SK-N-SH treated with all-trans-retinoic acid at 6 μM for 48 hours (cell line): ENCODE measurements at regions not wholly inside any gene's neighbourhood (a gene's known extent, or its start where the extent isn't known, plus 50 kb on each side); places are given as distances from the start of the nearest gene placed in this dataset.

Source experiments
- ATAC-seq: fragments of 200-7000 bp; cut with Tn5 transposase; 3 replicates; pipeline ENCODE4 v1.9.1; 2020; ENCODE audit warnings: mild to moderate bottlenecking, moderate library complexity
- BACH2 ChIP-seq: fragments of 250-450 bp; sonication (Bioruptor Pico); IDR thresholded peaks from 2 replicates; pipeline ENCODE4 v1.9.0; 2021; ENCODE audit warnings: mild to moderate bottlenecking, borderline replicate concordance
- CSDC2 ChIP-seq: fragments of 250-450 bp; sonication (Bioruptor Pico); IDR thresholded peaks from 2 replicates; pipeline ENCODE4 v1.5.0; 2020; ENCODE audit warnings: mild to moderate bottlenecking, moderate library complexity
- ESRRG ChIP-seq: fragments of 250-450 bp; sonication (Bioruptor Pico); IDR thresholded peaks from 2 replicates; pipeline ENCODE4 v1.6.1; 2021; ENCODE audit warnings: mild to moderate bottlenecking
- GLIS3 ChIP-seq: fragments of 250-450 bp; sonication (Bioruptor Pico); IDR thresholded peaks from 2 replicates; pipeline ENCODE4 v1.5.0; 2020; ENCODE audit warnings: mild to moderate bottlenecking, moderate library complexity
- ISL1 ChIP-seq: fragments of 250-450 bp; sonication (Bioruptor Pico); IDR thresholded peaks from 2 replicates; pipeline ENCODE4 v2.1.2; 2022; ENCODE audit warnings: mild to moderate bottlenecking, moderate library complexity
- OSR1 ChIP-seq: fragments of 250-450 bp; sonication (Bioruptor Pico); IDR thresholded peaks from 2 replicates; pipeline ENCODE4 v1.8.0; 2022; ENCODE audit warnings: moderate library complexity, mild to moderate bottlenecking, inconsistent platforms
- PATZ1 ChIP-seq: fragments of 250-450 bp; sonication (Bioruptor Pico); IDR thresholded peaks from 2 replicates; pipeline ENCODE4 v1.8.0; 2020; ENCODE audit warnings: mild to moderate bottlenecking, moderate library complexity, borderline replicate concordance
- POU6F1 ChIP-seq: fragments of 250-450 bp; sonication (Bioruptor Pico); IDR thresholded peaks from 2 replicates; pipeline ENCODE4 v1.8.0; 2021; ENCODE audit warnings: low read depth, mild to moderate bottlenecking, moderate library complexity, borderline replicate concordance
- PPARA ChIP-seq: fragments of 250-450 bp; sonication (Bioruptor Pico); IDR thresholded peaks from 2 replicates; pipeline ENCODE4 v1.5.0; 2020; ENCODE audit warnings: mild to moderate bottlenecking, borderline replicate concordance
- RARB ChIP-seq: fragments of 250-450 bp; sonication (Bioruptor Pico); IDR thresholded peaks from 2 replicates; pipeline ENCODE4 v1.8.0; 2021; ENCODE audit warnings: mild to moderate bottlenecking, moderate library complexity
- SNAI2 ChIP-seq: fragments of 250-450 bp; sonication (Bioruptor Pico); IDR thresholded peaks from 2 replicates; pipeline ENCODE4 v1.5.0; 2020; ENCODE audit warnings: mild to moderate bottlenecking, moderate library complexity
- TCF4 ChIP-seq: fragments of 250-450 bp; sonication (Bioruptor Pico); IDR thresholded peaks from 2 replicates; pipeline ENCODE4 v1.8.0; 2021; ENCODE audit warnings: mild to moderate bottlenecking, moderate library complexity, borderline replicate concordance
- TOX ChIP-seq: fragments of 250-450 bp; sonication (Bioruptor Pico); IDR thresholded peaks from 2 replicates; pipeline ENCODE4 v1.8.0; 2021; ENCODE audit warnings: mild to moderate bottlenecking, moderate library complexity, borderline replicate concordance
- TSHZ2 ChIP-seq: fragments of 250-450 bp; sonication (Bioruptor Pico); IDR thresholded peaks from 2 replicates; pipeline ENCODE4 v1.5.0; 2020; ENCODE audit warnings: mild to moderate bottlenecking, moderate library complexity
- ZC3H10 ChIP-seq: fragments of 250-450 bp; sonication (Bioruptor Pico); IDR thresholded peaks from 2 replicates; pipeline ENCODE4 v1.5.1; 2021; ENCODE audit warnings: mild to moderate bottlenecking, moderate library complexity
- ZFP3 ChIP-seq: fragments of 250-450 bp; sonication (Bioruptor Pico); IDR thresholded peaks from 2 replicates; pipeline ENCODE4 v1.5.0; 2020; ENCODE audit warnings: mild to moderate bottlenecking, moderate library complexity
- ZFP30 ChIP-seq: fragments of 450-650 bp; formaldehyde crosslinking; IDR thresholded peaks from 2 replicates; pipeline ENCODE4 v1.5.0; 2022; ENCODE audit warnings: mild to moderate bottlenecking, moderate library complexity
- ZNF565 ChIP-seq: fragments of 450-650 bp; formaldehyde crosslinking; conservative IDR thresholded peaks from 2 replicates; pipeline ENCODE4 v1.5.0; 2020; ENCODE audit warnings: low read depth, mild to moderate bottlenecking, moderate library complexity
- ZNF70 ChIP-seq: fragments of 450-650 bp; formaldehyde crosslinking; IDR thresholded peaks from 2 replicates; pipeline ENCODE4 v1.5.0; 2020; ENCODE audit warnings: mild to moderate bottlenecking, moderate library complexity
- ZNF8 ChIP-seq: fragments of 450-650 bp; formaldehyde crosslinking; IDR thresholded peaks from 2 replicates; pipeline ENCODE4 v1.5.0; 2020; ENCODE audit warnings: mild to moderate bottlenecking, moderate library complexity
- TF ChIP-seq, protein P1 (sequence below): fragments of 250-450 bp; sonication (Bioruptor Pico); IDR thresholded peaks from 2 replicates; pipeline ENCODE4 v1.5.1; 2020; ENCODE audit warnings: low read depth, mild to moderate bottlenecking, moderate library complexity
- TF ChIP-seq, protein P2 (sequence below): fragments of 250-450 bp; sonication (Bioruptor Pico); IDR thresholded peaks from 2 replicates; pipeline ENCODE4 v1.5.1; 2021; ENCODE audit warnings: mild to moderate bottlenecking, moderate library complexity

DNA sequence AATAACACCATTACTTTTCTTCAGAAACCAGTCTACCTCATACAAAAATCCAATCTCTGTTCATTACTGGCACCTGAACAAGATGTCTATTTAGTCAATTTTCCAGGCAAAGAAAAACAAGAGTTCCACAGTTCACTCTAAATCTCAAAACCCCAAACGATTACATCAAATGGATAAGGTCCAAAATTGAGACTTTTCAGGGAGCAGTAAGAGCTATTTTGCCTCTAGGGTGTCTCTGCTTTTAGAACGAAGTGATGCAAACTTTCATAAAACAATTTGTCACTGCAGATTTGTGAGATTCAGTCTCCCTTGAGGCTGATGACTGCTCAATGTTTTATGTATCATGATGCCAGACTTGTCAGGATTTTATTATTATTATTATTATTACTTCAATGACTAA, 937.0 kb upstream of the PHF14 start:
- TF ChIP-seq PPARA (CRISPR knock-in tag) (no peak), ISL1 (CRISPR knock-in tag) (no peak), ZNF70 (CRISPR knock-in tag) (0 out of 2 replicates have a peak, but pooled peaks have one; percentile 23), CSDC2 (CRISPR knock-in tag) (no peak), GLIS3 (CRISPR knock-in tag) (0 out of 2 replicates have a peak, but pooled peaks have one; percentile 44), SNAI2 (CRISPR knock-in tag) (no peak), RARB (CRISPR knock-in tag) (no peak), BACH2 (CRISPR knock-in tag) (no peak), ZNF565 (CRISPR knock-in tag) (no peak), TSHZ2 (CRISPR knock-in tag) (0 out of 2 replicates have a peak, but pooled peaks have one; percentile 48), PATZ1 (CRISPR knock-in tag) (no peak), TCF4 (CRISPR knock-in tag) (peak; percentile 64; the same call in 1 of the 2 replicates)
- TF ChIP-seq, protein P1, sequence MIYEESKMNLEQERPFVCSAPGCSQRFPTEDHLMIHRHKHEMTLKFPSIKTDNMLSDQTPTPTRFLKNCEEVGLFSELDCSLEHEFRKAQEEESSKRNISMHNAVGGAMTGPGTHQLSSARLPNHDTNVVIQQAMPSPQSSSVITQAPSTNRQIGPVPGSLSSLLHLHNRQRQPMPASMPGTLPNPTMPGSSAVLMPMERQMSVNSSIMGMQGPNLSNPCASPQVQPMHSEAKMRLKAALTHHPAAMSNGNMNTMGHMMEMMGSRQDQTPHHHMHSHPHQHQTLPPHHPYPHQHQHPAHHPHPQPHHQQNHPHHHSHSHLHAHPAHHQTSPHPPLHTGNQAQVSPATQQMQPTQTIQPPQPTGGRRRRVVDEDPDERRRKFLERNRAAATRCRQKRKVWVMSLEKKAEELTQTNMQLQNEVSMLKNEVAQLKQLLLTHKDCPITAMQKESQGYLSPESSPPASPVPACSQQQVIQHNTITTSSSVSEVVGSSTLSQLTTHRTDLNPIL (CRISPR knock-in tag), result no peak
- no peak for ATAC-seq

DNA sequence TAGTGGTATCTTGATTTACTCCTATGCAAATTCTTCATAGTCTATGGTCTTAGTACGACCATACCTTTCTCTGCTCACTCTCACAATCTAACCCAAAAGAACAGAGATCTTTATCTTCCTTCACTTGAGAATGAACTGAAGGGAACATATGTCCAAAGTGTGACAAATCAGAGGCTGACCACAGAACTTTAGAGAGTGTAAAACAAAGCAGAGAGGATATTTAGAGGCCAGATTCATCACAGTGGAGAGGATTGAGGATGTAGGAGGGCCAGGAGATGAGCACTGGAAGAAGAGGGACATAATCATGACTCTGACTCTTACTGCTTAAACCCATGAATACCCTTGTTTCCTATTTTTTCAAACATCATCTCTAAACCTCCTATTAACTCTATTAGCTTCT, 935.3 kb upstream of the PHF14 start:
- TF ChIP-seq BACH2 (CRISPR knock-in tag) (no peak), ZNF70 (CRISPR knock-in tag) (no peak), POU6F1 (CRISPR knock-in tag) (no peak), ZC3H10 (CRISPR knock-in tag) (no peak), RARB (CRISPR knock-in tag) (no peak), OSR1 (CRISPR knock-in tag) (no peak), SNAI2 (CRISPR knock-in tag) (no peak), CSDC2 (CRISPR knock-in tag) (no peak), ESRRG (no peak), GLIS3 (CRISPR knock-in tag) (no peak), TSHZ2 (CRISPR knock-in tag) (no peak), ZFP30 (no peak), ZFP3 (CRISPR knock-in tag) (no peak), PATZ1 (CRISPR knock-in tag) (no peak), PPARA (CRISPR knock-in tag) (no peak), ZNF565 (CRISPR knock-in tag) (no peak), TOX (CRISPR knock-in tag) (no peak), ZNF8 (CRISPR knock-in tag) (no peak), TCF4 (CRISPR knock-in tag) (no peak)
- TF ChIP-seq, protein P2, sequence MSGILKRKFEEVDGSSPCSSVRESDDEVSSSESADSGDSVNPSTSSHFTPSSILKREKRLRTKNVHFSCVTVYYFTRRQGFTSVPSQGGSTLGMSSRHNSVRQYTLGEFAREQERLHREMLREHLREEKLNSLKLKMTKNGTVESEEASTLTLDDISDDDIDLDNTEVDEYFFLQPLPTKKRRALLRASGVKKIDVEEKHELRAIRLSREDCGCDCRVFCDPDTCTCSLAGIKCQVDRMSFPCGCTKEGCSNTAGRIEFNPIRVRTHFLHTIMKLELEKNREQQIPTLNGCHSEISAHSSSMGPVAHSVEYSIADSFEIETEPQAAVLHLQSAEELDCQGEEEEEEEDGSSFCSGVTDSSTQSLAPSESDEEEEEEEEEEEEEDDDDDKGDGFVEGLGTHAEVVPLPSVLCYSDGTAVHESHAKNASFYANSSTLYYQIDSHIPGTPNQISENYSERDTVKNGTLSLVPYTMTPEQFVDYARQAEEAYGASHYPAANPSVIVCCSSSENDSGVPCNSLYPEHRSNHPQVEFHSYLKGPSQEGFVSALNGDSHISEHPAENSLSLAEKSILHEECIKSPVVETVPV, result no peak
- no peak for ATAC-seq
